ENCODE measurements at regions not wholly inside any gene's neighbourhood (a gene's known extent, or its start where the extent isn't known, plus 50 kb on each side); places are given as distances from the start of the nearest gene placed in this dataset.

- TF ChIP-seq POLR2A (IDR thresholded peaks at IDR 0.05; ENCODE audit: low read depth, low read length): no peak
- TF ChIP-seq POLR2AphosphoS5 (IDR thresholded peaks at IDR 0.05; ENCODE audit: low read depth, low read length): no peak
Measured at GRCh38 chr4:138475116-138475515, 233.0 kb upstream of the SLC7A11 start.

Measured in GM12891 (cell line).